SK-N-SH treated with all-trans-retinoic acid at 6 μM for 48 hours (cell line): ENCODE measurements at regions not wholly inside any gene's neighbourhood (a gene's known extent, or its start where the extent isn't known, plus 50 kb on each side); places are given as distances from the start of the nearest gene placed in this dataset.

Source experiments
- GLIS3 ChIP-seq: fragments of 250-450 bp; sonication (Bioruptor Pico); IDR thresholded peaks from 2 replicates; pipeline ENCODE4 v1.5.0; 2020; ENCODE audit warnings: mild to moderate bottlenecking, moderate library complexity
- OSR1 ChIP-seq: fragments of 250-450 bp; sonication (Bioruptor Pico); IDR thresholded peaks from 2 replicates; pipeline ENCODE4 v1.8.0; 2022; ENCODE audit warnings: moderate library complexity, mild to moderate bottlenecking, inconsistent platforms
- PPARA ChIP-seq: fragments of 250-450 bp; sonication (Bioruptor Pico); IDR thresholded peaks from 2 replicates; pipeline ENCODE4 v1.5.0; 2020; ENCODE audit warnings: mild to moderate bottlenecking, borderline replicate concordance
- TCF4 ChIP-seq: fragments of 250-450 bp; sonication (Bioruptor Pico); IDR thresholded peaks from 2 replicates; pipeline ENCODE4 v1.8.0; 2021; ENCODE audit warnings: mild to moderate bottlenecking, moderate library complexity, borderline replicate concordance
- TF ChIP-seq, protein P1 (sequence below): fragments of 250-450 bp; sonication (Bioruptor Pico); IDR thresholded peaks from 2 replicates; pipeline ENCODE4 v1.8.0; 2020; ENCODE audit warnings: mild to moderate bottlenecking, moderate library complexity, borderline replicate concordance
- TF ChIP-seq, protein P2 (sequence below): fragments of 250-450 bp; sonication (Bioruptor Pico); IDR thresholded peaks from 2 replicates; pipeline ENCODE4 v1.8.0; 2021; ENCODE audit warnings: low read depth, mild to moderate bottlenecking, moderate library complexity, borderline replicate concordance

DNA sequence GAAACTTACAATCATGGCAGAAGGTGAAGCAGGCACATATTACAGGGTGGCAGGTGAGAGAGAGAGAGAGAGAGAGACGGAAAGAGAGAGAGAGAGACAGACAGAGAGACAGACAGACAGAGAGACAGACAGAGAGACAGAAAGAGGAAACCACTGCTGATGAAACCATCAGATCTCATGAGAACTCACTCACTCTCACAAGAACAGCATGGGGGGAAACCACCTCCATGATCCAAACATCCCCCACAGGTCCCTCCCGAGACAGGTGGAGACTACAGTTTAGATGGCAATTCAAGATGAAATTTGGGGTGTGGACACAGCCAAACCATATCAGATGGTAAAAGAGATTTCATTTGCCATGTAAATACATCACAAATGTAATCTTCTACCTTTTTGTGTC lies 708.1 kb downstream of the MRPL39 start:
- TF ChIP-seq, protein P1, sequence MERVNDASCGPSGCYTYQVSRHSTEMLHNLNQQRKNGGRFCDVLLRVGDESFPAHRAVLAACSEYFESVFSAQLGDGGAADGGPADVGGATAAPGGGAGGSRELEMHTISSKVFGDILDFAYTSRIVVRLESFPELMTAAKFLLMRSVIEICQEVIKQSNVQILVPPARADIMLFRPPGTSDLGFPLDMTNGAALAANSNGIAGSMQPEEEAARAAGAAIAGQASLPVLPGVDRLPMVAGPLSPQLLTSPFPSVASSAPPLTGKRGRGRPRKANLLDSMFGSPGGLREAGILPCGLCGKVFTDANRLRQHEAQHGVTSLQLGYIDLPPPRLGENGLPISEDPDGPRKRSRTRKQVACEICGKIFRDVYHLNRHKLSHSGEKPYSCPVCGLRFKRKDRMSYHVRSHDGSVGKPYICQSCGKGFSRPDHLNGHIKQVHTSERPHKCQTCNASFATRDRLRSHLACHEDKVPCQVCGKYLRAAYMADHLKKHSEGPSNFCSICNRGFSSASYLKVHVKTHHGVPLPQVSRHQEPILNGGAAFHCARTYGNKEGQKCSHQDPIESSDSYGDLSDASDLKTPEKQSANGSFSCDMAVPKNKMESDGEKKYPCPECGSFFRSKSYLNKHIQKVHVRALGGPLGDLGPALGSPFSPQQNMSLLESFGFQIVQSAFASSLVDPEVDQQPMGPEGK (CRISPR knock-in tag), result no peak
- TF ChIP-seq, protein P2, sequence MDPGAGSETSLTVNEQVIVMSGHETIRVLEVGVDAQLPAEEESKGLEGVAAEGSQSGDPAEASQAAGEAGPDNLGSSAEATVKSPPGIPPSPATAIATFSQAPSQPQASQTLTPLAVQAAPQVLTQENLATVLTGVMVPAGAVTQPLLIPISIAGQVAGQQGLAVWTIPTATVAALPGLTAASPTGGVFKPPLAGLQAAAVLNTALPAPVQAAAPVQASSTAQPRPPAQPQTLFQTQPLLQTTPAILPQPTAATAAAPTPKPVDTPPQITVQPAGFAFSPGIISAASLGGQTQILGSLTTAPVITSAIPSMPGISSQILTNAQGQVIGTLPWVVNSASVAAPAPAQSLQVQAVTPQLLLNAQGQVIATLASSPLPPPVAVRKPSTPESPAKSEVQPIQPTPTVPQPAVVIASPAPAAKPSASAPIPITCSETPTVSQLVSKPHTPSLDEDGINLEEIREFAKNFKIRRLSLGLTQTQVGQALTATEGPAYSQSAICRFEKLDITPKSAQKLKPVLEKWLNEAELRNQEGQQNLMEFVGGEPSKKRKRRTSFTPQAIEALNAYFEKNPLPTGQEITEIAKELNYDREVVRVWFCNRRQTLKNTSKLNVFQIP (CRISPR knock-in tag), result no peak
- TF ChIP-seq PPARA (CRISPR knock-in tag), result no peak
- TF ChIP-seq TCF4 (CRISPR knock-in tag), result no peak
- no peak for TF ChIP-seq GLIS3 (CRISPR knock-in tag)
- no peak for TF ChIP-seq OSR1 (CRISPR knock-in tag)
